A673 (cell line): ENCODE measurements at regions not wholly inside any gene's neighbourhood (a gene's known extent, or its start where the extent isn't known, plus 50 kb on each side); places are given as distances from the start of the nearest gene placed in this dataset.

Experiments used
- EZH2 ChIP-seq: fragments of 200-600 bp; sonication (generic); IDR thresholded peaks from 2 replicates; pipeline ENCODE4 v1.6.1; 2017; ENCODE audit warnings: borderline replicate concordance, low read depth, mild to moderate bottlenecking, mixed read lengths, antibody characterized with exemption, low read length; ENCODE audit not compliant: poor library complexity, severe bottlenecking
- TF ChIP-seq, protein P1 (sequence below): fragments of 300-800, 200-600 bp; sonication (generic); conservative IDR thresholded peaks from 2 replicates; pipeline ENCODE4 v1.5.1; 2017; ENCODE audit warnings: low read depth, mild to moderate bottlenecking, antibody characterized with exemption, low read length, moderate library complexity, mixed read lengths

DNA sequence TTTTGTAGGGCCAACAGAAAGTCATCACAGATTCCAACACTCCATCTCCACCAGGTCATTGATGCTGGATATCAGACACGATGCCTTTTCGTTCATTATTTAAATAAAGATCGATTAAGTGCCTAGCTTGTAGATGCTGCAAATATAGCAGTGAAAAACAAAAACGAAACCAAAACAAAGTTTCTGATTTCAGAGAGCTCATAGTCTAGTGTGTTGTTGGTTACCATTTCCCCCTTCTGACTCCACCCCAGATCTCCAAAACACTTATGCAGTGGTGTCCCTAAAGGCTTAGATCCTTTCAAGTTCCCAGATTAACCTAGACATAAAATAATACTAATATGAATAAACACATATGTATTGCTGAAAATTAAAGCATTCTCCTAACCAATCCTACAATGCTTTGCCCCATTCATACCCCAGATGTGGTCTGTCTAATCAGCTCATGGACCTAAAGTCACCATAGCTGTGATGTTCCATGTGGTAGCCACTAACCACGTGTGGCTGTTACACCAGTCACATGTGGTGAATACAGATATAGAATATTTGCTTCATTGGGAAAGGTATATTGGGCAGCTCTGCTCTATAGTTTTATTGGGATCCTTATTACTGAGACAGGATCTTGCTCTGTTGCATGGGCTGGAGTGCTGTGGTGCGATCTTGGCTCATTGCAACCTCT is 787.2 kb downstream of the TDRD15 start:
- TF ChIP-seq, protein P1, sequence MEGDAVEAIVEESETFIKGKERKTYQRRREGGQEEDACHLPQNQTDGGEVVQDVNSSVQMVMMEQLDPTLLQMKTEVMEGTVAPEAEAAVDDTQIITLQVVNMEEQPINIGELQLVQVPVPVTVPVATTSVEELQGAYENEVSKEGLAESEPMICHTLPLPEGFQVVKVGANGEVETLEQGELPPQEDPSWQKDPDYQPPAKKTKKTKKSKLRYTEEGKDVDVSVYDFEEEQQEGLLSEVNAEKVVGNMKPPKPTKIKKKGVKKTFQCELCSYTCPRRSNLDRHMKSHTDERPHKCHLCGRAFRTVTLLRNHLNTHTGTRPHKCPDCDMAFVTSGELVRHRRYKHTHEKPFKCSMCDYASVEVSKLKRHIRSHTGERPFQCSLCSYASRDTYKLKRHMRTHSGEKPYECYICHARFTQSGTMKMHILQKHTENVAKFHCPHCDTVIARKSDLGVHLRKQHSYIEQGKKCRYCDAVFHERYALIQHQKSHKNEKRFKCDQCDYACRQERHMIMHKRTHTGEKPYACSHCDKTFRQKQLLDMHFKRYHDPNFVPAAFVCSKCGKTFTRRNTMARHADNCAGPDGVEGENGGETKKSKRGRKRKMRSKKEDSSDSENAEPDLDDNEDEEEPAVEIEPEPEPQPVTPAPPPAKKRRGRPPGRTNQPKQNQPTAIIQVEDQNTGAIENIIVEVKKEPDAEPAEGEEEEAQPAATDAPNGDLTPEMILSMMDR, result no peak
- TF ChIP-seq EZH2, result no peak
